ENCODE measurements at regions not wholly inside any gene's neighbourhood (a gene's known extent, or its start where the extent isn't known, plus 50 kb on each side); places are given as distances from the start of the nearest gene placed in this dataset.

GRCh38 chr18:56453631-56454030 is 184.8 kb downstream of the TXNL1 start:
- Mint-ChIP-seq H3K9me3 (no peaks in the 10 kb centered on the region), H3K27me3 (ENCODE audit: low read depth) (no peaks in the 10 kb centered on the region), H3K27ac (ENCODE audit: unreplicated experiment) (no peak overlapping the region), H3K4me3 (no peak overlapping the region), H3K4me1 (no peaks in the 10 kb centered on the region), H3K36me3 (ENCODE audit: low read depth) (no peaks in the 10 kb centered on the region)
- no peak for TF ChIP-seq CTCF (conservative IDR thresholded peaks at IDR 0.05)
- no peak for DNase-seq (ENCODE audit: low read depth, low spot score)

DNA sequence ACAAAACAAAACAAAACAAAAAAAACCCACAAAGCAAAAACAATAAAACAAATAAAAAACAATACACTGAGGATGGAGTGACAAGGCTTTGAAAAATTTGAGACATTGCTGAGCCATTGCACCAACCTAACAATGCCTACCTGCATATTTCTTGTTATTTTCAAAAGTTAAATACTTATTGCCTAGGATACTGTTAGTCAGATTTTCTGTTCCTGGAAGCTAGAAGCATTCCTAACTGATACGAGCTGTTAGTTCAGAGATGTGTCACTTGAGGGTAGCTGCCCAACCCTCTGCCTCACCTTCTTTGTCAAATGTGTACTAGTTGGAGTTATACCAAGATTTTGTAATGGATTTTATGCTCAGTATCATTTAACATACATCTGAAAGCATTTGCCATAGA is 187.2 kb downstream of the TXNL1 start:
- H3K4me3 Mint-ChIP-seq, result no peak overlapping the region
- no peaks in the 10 kb centered on the region for H3K9me3 Mint-ChIP-seq
- no peaks in the 10 kb centered on the region for H3K4me1 Mint-ChIP-seq
- DNase-seq (ENCODE audit: low read depth, low spot score), result no peak
- no peak for TF ChIP-seq CTCF (conservative IDR thresholded peaks at IDR 0.05)
- H3K27ac Mint-ChIP-seq (ENCODE audit: unreplicated experiment), result no peak overlapping the region
- H3K36me3 Mint-ChIP-seq (ENCODE audit: low read depth), result no peaks in the 10 kb centered on the region
- no peaks in the 10 kb centered on the region for H3K27me3 Mint-ChIP-seq (ENCODE audit: low read depth)

DNA sequence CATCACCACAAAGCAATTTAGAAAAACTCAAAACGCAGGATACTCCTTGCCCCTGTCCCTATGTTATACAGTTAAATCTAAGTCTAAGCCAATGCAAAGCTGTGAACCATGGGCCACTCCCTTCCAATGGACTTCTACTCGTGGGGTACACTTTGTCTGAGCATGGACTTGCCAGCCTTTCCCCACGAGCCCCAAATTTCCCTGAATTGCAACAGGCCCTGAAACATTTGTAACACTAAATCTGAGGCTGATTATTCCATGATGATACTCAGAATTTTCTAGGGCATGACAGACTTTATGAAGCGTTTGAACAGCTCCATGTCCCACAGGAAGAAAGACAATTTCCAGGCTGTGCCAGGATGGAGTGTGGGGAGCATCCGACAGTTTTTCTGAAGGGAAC is 189.6 kb downstream of the TXNL1 start:
- no peak overlapping the region for H3K27ac Mint-ChIP-seq (ENCODE audit: unreplicated experiment)
- H3K9me3 Mint-ChIP-seq, result no peaks in the 10 kb centered on the region
- no peak overlapping the region for H3K4me3 Mint-ChIP-seq
- H3K36me3 Mint-ChIP-seq (ENCODE audit: low read depth), result no peaks in the 10 kb centered on the region
- TF ChIP-seq CTCF (conservative IDR thresholded peaks at IDR 0.05), result no peak
- H3K27me3 Mint-ChIP-seq (ENCODE audit: low read depth), result no peaks in the 10 kb centered on the region
- no peak for DNase-seq (ENCODE audit: low read depth, low spot score)
- no peaks in the 10 kb centered on the region for H3K4me1 Mint-ChIP-seq

DNA sequence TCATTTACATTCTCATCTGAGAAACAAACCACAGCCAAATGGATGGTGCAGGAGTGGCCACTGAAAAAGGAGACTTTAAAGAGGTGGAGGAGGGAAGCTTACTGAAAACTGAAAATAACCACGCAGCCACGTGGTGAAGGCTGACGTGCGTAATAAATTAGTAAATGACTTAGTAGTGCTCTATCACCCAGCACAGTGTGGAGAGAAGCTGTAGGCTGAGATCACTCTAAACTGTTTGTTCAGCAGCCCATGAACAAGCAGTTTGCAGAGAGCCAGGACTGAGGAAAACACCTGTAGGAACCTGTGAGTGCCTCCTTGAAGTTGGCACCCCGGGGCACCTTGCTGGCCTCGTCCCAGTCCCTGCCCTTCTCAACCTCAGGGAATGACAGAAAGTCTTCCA is 193.0 kb downstream of the TXNL1 start:
- Mint-ChIP-seq H3K9me3 (peaks cover 9% of the 10 kb centered on the region), H3K27me3 (ENCODE audit: low read depth) (no peaks in the 10 kb centered on the region), H3K4me1 (no peaks in the 10 kb centered on the region), H3K27ac (ENCODE audit: unreplicated experiment) (no peak overlapping the region), H3K36me3 (ENCODE audit: low read depth) (no peaks in the 10 kb centered on the region), H3K4me3 (no peak overlapping the region)
- DNase-seq (ENCODE audit: low read depth, low spot score), result no peak
- no peak for TF ChIP-seq CTCF (conservative IDR thresholded peaks at IDR 0.05)

DNA sequence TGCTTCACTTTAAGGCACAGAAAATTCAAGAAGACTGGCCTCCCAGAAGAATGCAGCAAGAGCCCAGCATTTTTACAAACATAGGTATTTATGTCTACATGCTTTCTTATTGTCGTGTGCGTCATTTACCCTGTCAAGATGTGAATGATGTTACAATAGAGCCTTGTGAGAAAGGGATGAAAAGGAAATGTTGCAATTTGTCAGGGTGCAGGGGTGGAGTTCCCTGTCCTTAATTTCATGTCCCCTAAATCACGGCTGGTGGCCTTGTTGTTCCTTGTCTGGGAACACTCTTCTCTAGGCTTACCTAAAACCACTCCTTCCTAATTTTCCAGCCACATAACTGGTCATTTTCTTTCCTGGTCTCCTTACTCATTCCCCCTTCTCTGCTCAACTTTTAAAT is 194.2 kb downstream of the TXNL1 start:
- H3K4me3 Mint-ChIP-seq, result no peak overlapping the region
- H3K4me1 Mint-ChIP-seq, result no peaks in the 10 kb centered on the region
- peaks cover 19% of the 10 kb centered on the region for H3K9me3 Mint-ChIP-seq
- H3K36me3 Mint-ChIP-seq (ENCODE audit: low read depth), result no peaks in the 10 kb centered on the region
- no peak overlapping the region for H3K27ac Mint-ChIP-seq (ENCODE audit: unreplicated experiment)
- no peak for DNase-seq (ENCODE audit: low read depth, low spot score)
- H3K27me3 Mint-ChIP-seq (ENCODE audit: low read depth), result no peaks in the 10 kb centered on the region
- TF ChIP-seq CTCF (conservative IDR thresholded peaks at IDR 0.05), result no peak
